A549 (cell line): ENCODE measurements at regions not wholly inside any gene's neighbourhood (a gene's known extent, or its start where the extent isn't known, plus 50 kb on each side); places are given as distances from the start of the nearest gene placed in this dataset.

Experiments
- ATAC-seq, 2 experiments: fragments of 200-7000 bp in 1 of 2; fragments of >200 bp in 1 of 2; cut with Nextera tagmentation in 1 of 2; cut with Tn5 transposase in 1 of 2; 3 replicates each; pipeline versions ENCODE4 v1.8.0 to v1.9.1; 2018 to 2020; ENCODE audit warnings: mild to moderate bottlenecking in 1 of 2, moderate library complexity in 1 of 2
- CTCF ChIA-PET: fragments of 300-600 bp; sonication (Branson Sonifier 250); formaldehyde crosslinking; extraction: SDS; loops from one replicate; lab custom pipeline; 2021; ENCODE audit warnings: antibody characterized with exemption, inconsistent platforms; lab: Yijun Ruan, JAX
- POLR2A ChIA-PET: fragments of 350-600 bp; formaldehyde crosslinking; extraction: SDS; loops from one replicate; lab custom pipeline; 2021; ENCODE audit warnings: antibody characterized with exemption, inconsistent platforms; lab: Yijun Ruan, JAX
- DNase-seq, 2 experiments: peaks; one replicate each; pipeline versions ENCODE4 v3.0.0 to v3.0.0-alpha.2; 2011 to 2016; ENCODE audit warnings: low read depth in 1 of 2, low spot score in 1 of 2
- FAIRE-seq: peaks from 2 replicates; lab custom pipeline; 2011; peaks lifted over from hg19 to GRCh38; lab: Jason Lieb, UNC
- H3K27ac ChIP-seq, 2 experiments: fragments of >200 bp; sonication (Bioruptor Twin); formaldehyde crosslinking; 3 replicates each; pipeline ENCODE4 v1.5.1; 2016 to 2017
- H3K4me1 ChIP-seq: fragments of >200 bp; sonication (Bioruptor Twin); formaldehyde crosslinking; 3 replicates; pipeline ENCODE4 v1.6.1; 2016
- H3K4me2 ChIP-seq: fragments of >200 bp; sonication (Bioruptor Twin); formaldehyde crosslinking; 3 replicates; pipeline ENCODE4 v1.6.1; 2016
- H3K4me3 ChIP-seq: fragments of >200 bp; sonication (Bioruptor Twin); formaldehyde crosslinking; 3 replicates; pipeline ENCODE4 v1.5.1; 2016
- H3K9me3 ChIP-seq: fragments of >200 bp; sonication (Bioruptor Twin); formaldehyde crosslinking; 3 replicates; pipeline ENCODE4 v1.6.1; 2016
- BHLHE40 ChIP-seq: IDR thresholded peaks from 2 replicates; pipeline ENCODE4 v1.6.1; 2012; ENCODE audit warnings: low read depth, low read length, inconsistent platforms
- CTCF ChIP-seq: fragments of >200 bp; sonication (Bioruptor Twin); formaldehyde crosslinking; IDR thresholded peaks from 3 replicates; pipeline ENCODE4 v1.5.1; 2016
- E2F6 ChIP-seq: IDR thresholded peaks from 2 replicates; pipeline ENCODE4 v1.6.1; 2012; ENCODE audit warnings: low read depth, borderline replicate concordance
- ESRRA ChIP-seq: fragments of 150-350 bp; IDR thresholded peaks from 2 replicates; pipeline ENCODE4 v1.6.1; 2014; ENCODE audit warnings: mild to moderate bottlenecking, low read length, borderline replicate concordance
- FOSL2 ChIP-seq, 2 experiments: fragments of 450-650 bp in 1 of 2; fragments of >200 bp in 1 of 2; sonication (Bioruptor Twin) in 1 of 2; formaldehyde crosslinking; IDR thresholded peaks; 2 replicates each; pipeline versions ENCODE4 v1.5.0 to v1.6.1; 2016 to 2020; ENCODE audit warnings: mild to moderate bottlenecking in 1 of 2, moderate library complexity in 1 of 2
- FOXS1 ChIP-seq: fragments of 250-450 bp; sonication (Bioruptor Pico); IDR thresholded peaks from 2 replicates; pipeline ENCODE4 v1.5.0; 2020; ENCODE audit warnings: mild to moderate bottlenecking, moderate library complexity
- HES2 ChIP-seq: fragments of >200 bp; sonication (Bioruptor Twin); formaldehyde crosslinking; IDR thresholded peaks from 2 replicates; pipeline ENCODE4 v1.6.1; 2016
- HEYL ChIP-seq: fragments of 250-450 bp; sonication (Bioruptor Pico); IDR thresholded peaks from 2 replicates; pipeline ENCODE4 v1.8.0; 2021; ENCODE audit warnings: mild to moderate bottlenecking, moderate library complexity
- HOXB13 ChIP-seq: fragments of 250-450 bp; sonication (Bioruptor Pico); IDR thresholded peaks from 2 replicates; pipeline ENCODE4 v1.5.0; 2020; ENCODE audit warnings: low read depth, mild to moderate bottlenecking, moderate library complexity
- JUN ChIP-seq, 2 experiments: fragments of >200 bp; sonication (Bioruptor Twin); formaldehyde crosslinking; IDR thresholded peaks; 2 replicates in 1 of 2; 3 replicates in 1 of 2; pipeline ENCODE4 v1.6.1; 2016 to 2017
- KDM5A ChIP-seq: fragments of 200-600 bp; sonication (generic); IDR thresholded peaks from 2 replicates; pipeline ENCODE4 v1.6.1; 2016; ENCODE audit warnings: antibody characterized with exemption, mild to moderate bottlenecking
- MAX ChIP-seq: IDR thresholded peaks from 2 replicates; pipeline ENCODE4 v1.6.1; 2012
- MYC ChIP-seq: IDR thresholded peaks from 2 replicates; pipeline ENCODE4 v1.6.1; 2012; ENCODE audit warnings: mild to moderate bottlenecking, inconsistent platforms, low read length, improper control_type of control experiment, borderline replicate concordance
- NFE2L2 ChIP-seq: fragments of 150-350 bp; conservative IDR thresholded peaks from 2 replicates; pipeline ENCODE4 v1.6.1; 2014; ENCODE audit warnings: low read length
- NR3C1 ChIP-seq: fragments of >200 bp; sonication (Bioruptor Twin); formaldehyde crosslinking; IDR thresholded peaks from 3 replicates; pipeline ENCODE4 v1.6.1; 2017
- PBX3 ChIP-seq: IDR thresholded peaks from 2 replicates; pipeline ENCODE4 v1.6.1; 2012
- PHF8 ChIP-seq: fragments of 200-600 bp; sonication (generic); IDR thresholded peaks from 2 replicates; pipeline ENCODE4 v1.6.1; 2016; ENCODE audit warnings: low read depth, mild to moderate bottlenecking, antibody characterized with exemption, moderate library complexity, borderline replicate concordance
- POLR2A ChIP-seq: IDR thresholded peaks from 2 replicates; pipeline ENCODE4 v1.6.1; 2012; ENCODE audit warnings: mild to moderate bottlenecking, low read length
- POLR2AphosphoS2 ChIP-seq: conservative IDR thresholded peaks from 2 replicates; pipeline ENCODE4 v1.6.1; 2012; ENCODE audit warnings: low read length, improper control_type of control experiment, inconsistent platforms
- REST ChIP-seq: fragments of 200-600 bp; sonication (generic); IDR thresholded peaks from 2 replicates; pipeline ENCODE4 v1.6.1; 2016; ENCODE audit warnings: antibody characterized with exemption, mild to moderate bottlenecking, moderate library complexity
- ZC3H11A ChIP-seq: fragments of 450-650 bp; IDR thresholded peaks from 2 replicates; pipeline ENCODE4 v1.6.1; 2014; ENCODE audit warnings: antibody characterized with exemption, mild to moderate bottlenecking
- ZSCAN20 ChIP-seq: fragments of 250-450 bp; sonication (Bioruptor Pico); IDR thresholded peaks from 2 replicates; pipeline ENCODE4 v1.8.0; 2022; ENCODE audit warnings: mild to moderate bottlenecking, moderate library complexity
- WGBS: methylation state at CpG from one replicate; pipeline ENCODE4 v1.1.6; 2017; ENCODE audit errors: missing lambda C conversion rate; 5-methylcytosine and 5-hydroxymethylcytosine counted together

- H3K4me2 ChIP-seq = no peak overlapping the region
- DNase-seq = no peak
- CTCF ChIA-PET = interaction anchor here (1.1 to 6.6 kb wide), 9 partner anchors 9 to 845 kb away, joined by 3 to 31 read pairs (median 5); no protein-coding TSS in a partner anchor
- peaks cover 9% of the 10 kb centered on the region; the same call in 2 of the 3 replicates for H3K4me1 ChIP-seq
- WGBS = 38% methylated on average over 3 of the region's 3 CpGs
- ATAC-seq = no peak; a peak in 1 of 6 replicates
- no peaks in the 10 kb centered on the region for H3K9me3 ChIP-seq
- H3K27ac ChIP-seq = peak overlapping the region in 1 of 2 experiments; percentile 27; a peak in 1 of 6 replicates
- H3K4me3 ChIP-seq = no peak overlapping the region
- TF ChIP-seq REST = no peak
- no peak for TF ChIP-seq FOXS1 (CRISPR knock-in tag)
- no peak for TF ChIP-seq E2F6
- TF ChIP-seq MAX = no peak
- TF ChIP-seq POLR2A = no peak
- no peak for TF ChIP-seq JUN (IDR thresholded peaks at IDR 0.05)
- TF ChIP-seq CTCF = no peak
- no peak for TF ChIP-seq NR3C1
- TF ChIP-seq KDM5A = no peak
- TF ChIP-seq NFE2L2 = no peak
- no peak for TF ChIP-seq PBX3
- TF ChIP-seq PHF8 = no peak
- TF ChIP-seq ZSCAN20 (CRISPR knock-in tag) = no peak
- TF ChIP-seq POLR2AphosphoS2 = no peak
- no peak for TF ChIP-seq ZC3H11A
- TF ChIP-seq HES2 = no peak
- no peak for TF ChIP-seq HOXB13
- TF ChIP-seq BHLHE40 = no peak
- POLR2A ChIA-PET = interaction anchor here (0.8 to 2.1 kb wide), 4 partner anchors 9 to 134 kb away, joined by 3 to 7 read pairs (median 4); partner anchors contain the start of genes EIF4G2 and ZBED5
- FAIRE-seq = no peak
Observed at GRCh38 chr11:10942620-10943019, 84.8 kb upstream of the ZBED5 start.

GRCh38 chr11:10941871-10942270, 84.0 kb upstream of the ZBED5 start:
- POLR2A ChIA-PET = interaction anchor here (1.2 to 1.4 kb wide), 2 partner anchors 84 to 133 kb away, joined by 3 to 5 read pairs; partner anchors contain the start of genes EIF4G2 and ZBED5
- Histone ChIP-seq H3K9me3 (no peaks in the 10 kb centered on the region), H3K4me3 (no peak overlapping the region), H3K4me2 (no peak overlapping the region), H3K4me1 (peaks cover 9% of the 10 kb centered on the region; the same call in 2 of the 3 replicates), H3K27ac (no peak overlapping the region)
- FAIRE-seq = no peak
- CTCF ChIA-PET = interaction anchor here (0.6 to 6.6 kb wide), 12 partner anchors 8 to 846 kb away, joined by 3 to 31 read pairs (median 6); no protein-coding TSS in a partner anchor
- 71% methylated on average over 1 of the region's 1 CpG for WGBS
- no peak for ATAC-seq
- no peak for DNase-seq
- TF ChIP-seq MYC (no peak), FOSL2 (IDR thresholded peaks at IDR 0.05) (no peak), FOSL2 (CRISPR knock-in tag; IDR thresholded peaks at IDR 0.05) (no peak), REST (no peak), KDM5A (no peak), ZSCAN20 (CRISPR knock-in tag) (no peak), E2F6 (no peak), POLR2AphosphoS2 (no peak), FOXS1 (CRISPR knock-in tag) (no peak), HEYL (CRISPR knock-in tag) (no peak), ESRRA (no peak)
